GM23338 (cell line): ENCODE measurements at regions not wholly inside any gene's neighbourhood (a gene's known extent, or its start where the extent isn't known, plus 50 kb on each side); places are given as distances from the start of the nearest gene placed in this dataset.

Experiments used
- ATAC-seq: fragments of 200-7000 bp; cut with Tn5 transposase; 3 replicates; pipeline ENCODE4 v1.9.1; 2020
- DNase-seq: peaks from one replicate; pipeline ENCODE4 v3.0.0-alpha.2; 2015; ENCODE audit warnings: low spot score
- H2AFZ ChIP-seq: fragments of 200-600 bp; sonication (generic); 2 replicates; pipeline ENCODE4 v1.8.0; 2016; ENCODE audit warnings: antibody characterized with exemption, mild to moderate bottlenecking, moderate library complexity
- H3F3A ChIP-seq: fragments of 200-600 bp; sonication (generic); replicated peaks from 2 replicates; pipeline ENCODE4 v1.8.0; 2017; ENCODE audit warnings: antibody characterized with exemption, mixed run types, low read depth
- H3K27ac ChIP-seq: fragments of 200-600 bp; sonication (generic); 2 replicates; pipeline ENCODE4 v1.6.1; 2016; ENCODE audit warnings: low read depth
- H3K27me3 ChIP-seq: fragments of 200-600 bp; sonication (generic); 2 replicates; pipeline ENCODE4 v1.8.0; 2016; ENCODE audit warnings: mild to moderate bottlenecking, mixed run types, moderate library complexity; ENCODE audit not compliant: insufficient read depth
- H3K36me3 ChIP-seq: fragments of 200-600 bp; sonication (generic); 2 replicates; pipeline ENCODE4 v1.8.0; 2016; ENCODE audit warnings: mild to moderate bottlenecking; ENCODE audit not compliant: insufficient read depth
- H3K4me1 ChIP-seq: fragments of 200-600 bp; sonication (generic); 2 replicates; pipeline ENCODE4 v1.8.0; 2016; ENCODE audit warnings: mild to moderate bottlenecking, moderate library complexity; ENCODE audit not compliant: insufficient read depth
- H3K4me2 ChIP-seq: fragments of 200-600 bp; sonication (generic); 2 replicates; pipeline ENCODE4 v1.7.1; 2017; ENCODE audit warnings: mixed run types
- H3K4me3 ChIP-seq: fragments of 200-600 bp; sonication (generic); 2 replicates; pipeline ENCODE4 v1.6.1; 2016; ENCODE audit warnings: mixed run types
- H3K79me2 ChIP-seq: fragments of 200-600 bp; sonication (generic); replicated peaks from 2 replicates; pipeline ENCODE4 v1.8.0; 2017; ENCODE audit warnings: mild to moderate bottlenecking; ENCODE audit not compliant: insufficient read depth
- H3K9me2 ChIP-seq: fragments of 200-600 bp; sonication (generic); 2 replicates; pipeline ENCODE4 v1.8.0; 2017; ENCODE audit not compliant: insufficient read depth
- H4K20me1 ChIP-seq: fragments of 200-600 bp; sonication (generic); replicated peaks from 2 replicates; pipeline ENCODE4 v1.8.0; 2017; ENCODE audit warnings: mild to moderate bottlenecking; ENCODE audit not compliant: insufficient read depth
- H3K27ac Mint-ChIP-seq: 2 replicates; pipeline ENCODE4 v1.8.0; 2020; ENCODE audit warnings: inconsistent platforms, mild to moderate bottlenecking, moderate library complexity, mixed read lengths
- H3K27me3 Mint-ChIP-seq: 3 replicates; pipeline ENCODE4 v1.8.0; 2022; ENCODE audit warnings: low read depth, mild to moderate bottlenecking, moderate library complexity, mixed read lengths, inconsistent platforms; ENCODE audit not compliant: insufficient read depth, poor library complexity
- H3K36me3 Mint-ChIP-seq: 3 replicates; pipeline ENCODE4 v1.8.0; 2021; ENCODE audit warnings: low read depth, mild to moderate bottlenecking, inconsistent platforms, moderate library complexity, mixed read lengths
- H3K4me1 Mint-ChIP-seq: 3 replicates; pipeline ENCODE4 v1.8.0; 2020; ENCODE audit warnings: mild to moderate bottlenecking, inconsistent platforms, mixed read lengths
- H3K4me3 Mint-ChIP-seq: 3 replicates; pipeline ENCODE4 v1.8.0; 2021; ENCODE audit warnings: moderate library complexity, mild to moderate bottlenecking, inconsistent platforms, mixed read lengths
- H3K9me3 Mint-ChIP-seq: 3 replicates; pipeline ENCODE4 v1.8.0; 2020; ENCODE audit warnings: moderate library complexity, mild to moderate bottlenecking, inconsistent platforms, mixed read lengths
- CREB1 ChIP-seq: fragments of 250-450 bp; sonication (Bioruptor Pico); IDR thresholded peaks from 2 replicates; pipeline ENCODE4 v1.5.0; 2020; ENCODE audit warnings: low read depth, mild to moderate bottlenecking, moderate library complexity
- EZH2 ChIP-seq: fragments of 200-600 bp; sonication (generic); IDR thresholded peaks from one replicate; pipeline ENCODE4 v1.8.0; 2017; ENCODE audit warnings: antibody characterized with exemption, mild to moderate bottlenecking, low read depth; ENCODE audit not compliant: unreplicated experiment
- EZH2phosphoT487 ChIP-seq: fragments of 200-600 bp; sonication (generic); IDR thresholded peaks from one replicate; pipeline ENCODE4 v1.8.1; 2018; ENCODE audit warnings: antibody characterized with exemption; ENCODE audit not compliant: unreplicated experiment
- JUNB ChIP-seq: IDR thresholded peaks from one replicate; pipeline ENCODE4 v1.6.1; 2016; ENCODE audit warnings: antibody characterized with exemption; ENCODE audit not compliant: unreplicated experiment
- NANOG ChIP-seq: IDR thresholded peaks from 2 replicates; pipeline ENCODE4 v1.6.1; 2016; ENCODE audit warnings: antibody characterized with exemption, borderline replicate concordance
- POLR2AphosphoS5 ChIP-seq: IDR thresholded peaks from 2 replicates; pipeline ENCODE4 v1.6.1; 2016; ENCODE audit warnings: antibody characterized with exemption, low read depth
- STAT1 ChIP-seq: IDR thresholded peaks from one replicate; pipeline ENCODE4 v1.6.1; 2016; ENCODE audit warnings: antibody characterized with exemption; ENCODE audit not compliant: unreplicated experiment
- ZNF114 ChIP-seq: fragments of 250-450 bp; sonication (Bioruptor Pico); IDR thresholded peaks from 2 replicates; pipeline ENCODE4 v1.5.0; 2020; ENCODE audit warnings: mild to moderate bottlenecking, moderate library complexity
- ZNF331 ChIP-seq: fragments of 250-450 bp; sonication (Bioruptor Pico); IDR thresholded peaks from 2 replicates; pipeline ENCODE4 v1.5.0; 2020; ENCODE audit warnings: low read depth, mild to moderate bottlenecking, moderate library complexity
- TF ChIP-seq, protein P1 (sequence below), 2 experiments: fragments of 200-600 bp in 1 of 2; sonication (generic) in 1 of 2; conservative IDR thresholded peaks; 2 replicates each; pipeline versions ENCODE4 v1.5.1 to v1.6.1; 2016 to 2017; ENCODE audit warnings: antibody characterized with exemption in 2 of 2, low read depth in 2 of 2, mild to moderate bottlenecking in 2 of 2, moderate library complexity in 1 of 2
- TF ChIP-seq, protein P2 (sequence below): fragments of 250-450 bp; sonication (Bioruptor Pico); IDR thresholded peaks from 2 replicates; pipeline ENCODE4 v1.5.0; 2020; ENCODE audit warnings: mild to moderate bottlenecking, moderate library complexity
- TF ChIP-seq, protein P3 (sequence below): IDR thresholded peaks from one replicate; pipeline ENCODE4 v1.6.1; 2018; ENCODE audit warnings: antibody characterized with exemption; ENCODE audit not compliant: unreplicated experiment
- TF ChIP-seq, protein P4 (sequence below): IDR thresholded peaks from 2 replicates; pipeline ENCODE4 v1.6.1; 2016; ENCODE audit warnings: antibody characterized with exemption

DNA sequence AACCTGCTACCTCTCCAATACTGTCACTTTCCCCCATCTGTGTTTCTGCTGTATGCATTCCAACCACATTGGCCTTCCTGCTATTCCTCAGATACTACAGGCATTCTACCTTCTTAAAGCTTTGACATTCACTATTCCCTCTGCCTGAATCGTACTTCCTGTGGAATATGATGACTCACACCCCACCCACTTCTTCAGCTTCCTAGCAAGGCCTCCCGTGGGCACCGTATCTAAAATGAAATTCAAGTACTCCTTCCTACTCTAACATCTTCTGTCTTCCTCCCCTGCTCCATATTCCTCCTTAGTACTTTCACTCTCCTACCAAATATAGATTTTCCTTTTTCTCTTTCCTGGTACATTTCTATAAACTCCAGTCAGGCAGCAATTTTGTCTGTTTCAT lies 710.4 kb downstream of the RNF144A start:
- no peak overlapping the region for H3K4me3 ChIP-seq
- H3K36me3 ChIP-seq: no peaks in the 10 kb centered on the region
- H3K27me3 Mint-ChIP-seq: no peaks in the 10 kb centered on the region
- H3K4me1 ChIP-seq: no peaks in the 10 kb centered on the region
- H3K4me2 ChIP-seq: no peak overlapping the region
- no peak for DNase-seq
- H3K4me3 Mint-ChIP-seq: no peak overlapping the region
- H3K9me3 Mint-ChIP-seq: peaks cover 2% of the 10 kb centered on the region; the same call in 1 of the 3 replicates
- no peak overlapping the region for H3K27ac Mint-ChIP-seq
- no peaks in the 10 kb centered on the region for H3K27me3 ChIP-seq
- no peaks in the 10 kb centered on the region for H3K79me2 ChIP-seq
- no peak overlapping the region for H2AFZ ChIP-seq
- no peaks in the 10 kb centered on the region for H4K20me1 ChIP-seq
- peaks cover 28% of the 10 kb centered on the region for H3K9me2 ChIP-seq
- ATAC-seq: no peak
- H3K4me1 Mint-ChIP-seq: no peaks in the 10 kb centered on the region; the same call in 2 of the 3 replicates
- TF ChIP-seq, protein P1, sequence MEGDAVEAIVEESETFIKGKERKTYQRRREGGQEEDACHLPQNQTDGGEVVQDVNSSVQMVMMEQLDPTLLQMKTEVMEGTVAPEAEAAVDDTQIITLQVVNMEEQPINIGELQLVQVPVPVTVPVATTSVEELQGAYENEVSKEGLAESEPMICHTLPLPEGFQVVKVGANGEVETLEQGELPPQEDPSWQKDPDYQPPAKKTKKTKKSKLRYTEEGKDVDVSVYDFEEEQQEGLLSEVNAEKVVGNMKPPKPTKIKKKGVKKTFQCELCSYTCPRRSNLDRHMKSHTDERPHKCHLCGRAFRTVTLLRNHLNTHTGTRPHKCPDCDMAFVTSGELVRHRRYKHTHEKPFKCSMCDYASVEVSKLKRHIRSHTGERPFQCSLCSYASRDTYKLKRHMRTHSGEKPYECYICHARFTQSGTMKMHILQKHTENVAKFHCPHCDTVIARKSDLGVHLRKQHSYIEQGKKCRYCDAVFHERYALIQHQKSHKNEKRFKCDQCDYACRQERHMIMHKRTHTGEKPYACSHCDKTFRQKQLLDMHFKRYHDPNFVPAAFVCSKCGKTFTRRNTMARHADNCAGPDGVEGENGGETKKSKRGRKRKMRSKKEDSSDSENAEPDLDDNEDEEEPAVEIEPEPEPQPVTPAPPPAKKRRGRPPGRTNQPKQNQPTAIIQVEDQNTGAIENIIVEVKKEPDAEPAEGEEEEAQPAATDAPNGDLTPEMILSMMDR (conservative IDR thresholded peaks at IDR 0.05; ENCODE audit: low read depth in 2 of 2): no peak
- TF ChIP-seq JUNB (no peak), EZH2phosphoT487 (no peak), CREB1 (no peak), ZNF114 (CRISPR knock-in tag) (no peak), ZNF331 (CRISPR knock-in tag) (no peak), EZH2 (no peak), NANOG (no peak), STAT1 (no peak), POLR2AphosphoS5 (no peak)
- TF ChIP-seq, protein P2, sequence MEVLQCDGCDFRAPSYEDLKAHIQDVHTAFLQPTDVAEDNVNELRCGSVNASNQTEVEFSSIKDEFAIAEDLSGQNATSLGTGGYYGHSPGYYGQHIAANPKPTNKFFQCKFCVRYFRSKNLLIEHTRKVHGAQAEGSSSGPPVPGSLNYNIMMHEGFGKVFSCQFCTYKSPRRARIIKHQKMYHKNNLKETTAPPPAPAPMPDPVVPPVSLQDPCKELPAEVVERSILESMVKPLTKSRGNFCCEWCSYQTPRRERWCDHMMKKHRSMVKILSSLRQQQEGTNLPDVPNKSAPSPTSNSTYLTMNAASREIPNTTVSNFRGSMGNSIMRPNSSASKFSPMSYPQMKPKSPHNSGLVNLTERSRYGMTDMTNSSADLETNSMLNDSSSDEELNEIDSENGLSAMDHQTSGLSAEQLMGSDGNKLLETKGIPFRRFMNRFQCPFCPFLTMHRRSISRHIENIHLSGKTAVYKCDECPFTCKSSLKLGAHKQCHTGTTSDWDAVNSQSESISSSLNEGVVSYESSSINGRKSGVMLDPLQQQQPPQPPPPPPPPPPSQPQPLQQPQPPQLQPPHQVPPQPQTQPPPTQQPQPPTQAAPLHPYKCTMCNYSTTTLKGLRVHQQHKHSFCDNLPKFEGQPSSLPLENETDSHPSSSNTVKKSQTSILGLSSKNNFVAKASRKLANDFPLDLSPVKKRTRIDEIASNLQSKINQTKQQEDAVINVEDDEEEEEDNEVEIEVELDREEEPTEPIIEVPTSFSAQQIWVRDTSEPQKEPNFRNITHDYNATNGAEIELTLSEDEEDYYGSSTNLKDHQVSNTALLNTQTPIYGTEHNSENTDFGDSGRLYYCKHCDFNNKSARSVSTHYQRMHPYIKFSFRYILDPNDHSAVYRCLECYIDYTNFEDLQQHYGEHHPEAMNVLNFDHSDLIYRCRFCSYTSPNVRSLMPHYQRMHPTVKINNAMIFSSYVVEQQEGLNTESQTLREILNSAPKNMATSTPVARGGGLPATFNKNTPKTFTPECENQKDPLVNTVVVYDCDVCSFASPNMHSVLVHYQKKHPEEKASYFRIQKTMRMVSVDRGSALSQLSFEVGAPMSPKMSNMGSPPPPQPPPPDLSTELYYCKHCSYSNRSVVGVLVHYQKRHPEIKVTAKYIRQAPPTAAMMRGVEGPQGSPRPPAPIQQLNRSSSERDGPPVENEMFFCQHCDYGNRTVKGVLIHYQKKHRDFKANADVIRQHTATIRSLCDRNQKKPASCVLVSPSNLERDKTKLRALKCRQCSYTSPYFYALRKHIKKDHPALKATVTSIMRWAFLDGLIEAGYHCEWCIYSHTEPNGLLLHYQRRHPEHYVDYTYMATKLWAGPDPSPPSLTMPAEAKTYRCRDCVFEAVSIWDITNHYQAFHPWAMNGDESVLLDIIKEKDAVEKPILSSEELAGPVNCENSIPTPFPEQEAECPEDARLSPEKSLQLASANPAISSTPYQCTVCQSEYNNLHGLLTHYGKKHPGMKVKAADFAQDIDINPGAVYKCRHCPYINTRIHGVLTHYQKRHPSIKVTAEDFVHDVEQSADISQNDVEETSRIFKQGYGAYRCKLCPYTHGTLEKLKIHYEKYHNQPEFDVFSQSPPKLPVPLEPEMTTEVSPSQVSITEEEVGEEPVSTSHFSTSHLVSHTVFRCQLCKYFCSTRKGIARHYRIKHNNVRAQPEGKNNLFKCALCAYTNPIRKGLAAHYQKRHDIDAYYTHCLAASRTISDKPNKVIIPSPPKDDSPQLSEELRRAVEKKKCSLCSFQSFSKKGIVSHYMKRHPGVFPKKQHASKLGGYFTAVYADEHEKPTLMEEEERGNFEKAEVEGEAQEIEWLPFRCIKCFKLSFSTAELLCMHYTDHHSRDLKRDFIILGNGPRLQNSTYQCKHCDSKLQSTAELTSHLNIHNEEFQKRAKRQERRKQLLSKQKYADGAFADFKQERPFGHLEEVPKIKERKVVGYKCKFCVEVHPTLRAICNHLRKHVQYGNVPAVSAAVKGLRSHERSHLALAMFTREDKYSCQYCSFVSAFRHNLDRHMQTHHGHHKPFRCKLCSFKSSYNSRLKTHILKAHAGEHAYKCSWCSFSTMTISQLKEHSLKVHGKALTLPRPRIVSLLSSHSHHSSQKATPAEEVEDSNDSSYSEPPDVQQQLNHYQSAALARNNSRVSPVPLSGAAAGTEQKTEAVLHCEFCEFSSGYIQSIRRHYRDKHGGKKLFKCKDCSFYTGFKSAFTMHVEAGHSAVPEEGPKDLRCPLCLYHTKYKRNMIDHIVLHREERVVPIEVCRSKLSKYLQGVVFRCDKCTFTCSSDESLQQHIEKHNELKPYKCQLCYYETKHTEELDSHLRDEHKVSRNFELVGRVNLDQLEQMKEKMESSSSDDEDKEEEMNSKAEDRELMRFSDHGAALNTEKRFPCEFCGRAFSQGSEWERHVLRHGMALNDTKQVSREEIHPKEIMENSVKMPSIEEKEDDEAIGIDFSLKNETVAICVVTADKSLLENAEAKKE (CRISPR knock-in tag): no peak
- TF ChIP-seq, protein P3, sequence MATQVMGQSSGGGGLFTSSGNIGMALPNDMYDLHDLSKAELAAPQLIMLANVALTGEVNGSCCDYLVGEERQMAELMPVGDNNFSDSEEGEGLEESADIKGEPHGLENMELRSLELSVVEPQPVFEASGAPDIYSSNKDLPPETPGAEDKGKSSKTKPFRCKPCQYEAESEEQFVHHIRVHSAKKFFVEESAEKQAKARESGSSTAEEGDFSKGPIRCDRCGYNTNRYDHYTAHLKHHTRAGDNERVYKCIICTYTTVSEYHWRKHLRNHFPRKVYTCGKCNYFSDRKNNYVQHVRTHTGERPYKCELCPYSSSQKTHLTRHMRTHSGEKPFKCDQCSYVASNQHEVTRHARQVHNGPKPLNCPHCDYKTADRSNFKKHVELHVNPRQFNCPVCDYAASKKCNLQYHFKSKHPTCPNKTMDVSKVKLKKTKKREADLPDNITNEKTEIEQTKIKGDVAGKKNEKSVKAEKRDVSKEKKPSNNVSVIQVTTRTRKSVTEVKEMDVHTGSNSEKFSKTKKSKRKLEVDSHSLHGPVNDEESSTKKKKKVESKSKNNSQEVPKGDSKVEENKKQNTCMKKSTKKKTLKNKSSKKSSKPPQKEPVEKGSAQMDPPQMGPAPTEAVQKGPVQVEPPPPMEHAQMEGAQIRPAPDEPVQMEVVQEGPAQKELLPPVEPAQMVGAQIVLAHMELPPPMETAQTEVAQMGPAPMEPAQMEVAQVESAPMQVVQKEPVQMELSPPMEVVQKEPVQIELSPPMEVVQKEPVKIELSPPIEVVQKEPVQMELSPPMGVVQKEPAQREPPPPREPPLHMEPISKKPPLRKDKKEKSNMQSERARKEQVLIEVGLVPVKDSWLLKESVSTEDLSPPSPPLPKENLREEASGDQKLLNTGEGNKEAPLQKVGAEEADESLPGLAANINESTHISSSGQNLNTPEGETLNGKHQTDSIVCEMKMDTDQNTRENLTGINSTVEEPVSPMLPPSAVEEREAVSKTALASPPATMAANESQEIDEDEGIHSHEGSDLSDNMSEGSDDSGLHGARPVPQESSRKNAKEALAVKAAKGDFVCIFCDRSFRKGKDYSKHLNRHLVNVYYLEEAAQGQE: no peak
- TF ChIP-seq, protein P4, sequence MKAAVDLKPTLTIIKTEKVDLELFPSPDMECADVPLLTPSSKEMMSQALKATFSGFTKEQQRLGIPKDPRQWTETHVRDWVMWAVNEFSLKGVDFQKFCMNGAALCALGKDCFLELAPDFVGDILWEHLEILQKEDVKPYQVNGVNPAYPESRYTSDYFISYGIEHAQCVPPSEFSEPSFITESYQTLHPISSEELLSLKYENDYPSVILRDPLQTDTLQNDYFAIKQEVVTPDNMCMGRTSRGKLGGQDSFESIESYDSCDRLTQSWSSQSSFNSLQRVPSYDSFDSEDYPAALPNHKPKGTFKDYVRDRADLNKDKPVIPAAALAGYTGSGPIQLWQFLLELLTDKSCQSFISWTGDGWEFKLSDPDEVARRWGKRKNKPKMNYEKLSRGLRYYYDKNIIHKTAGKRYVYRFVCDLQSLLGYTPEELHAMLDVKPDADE: no peak
- H3K36me3 Mint-ChIP-seq: no peaks in the 10 kb centered on the region
- H3F3A ChIP-seq: no peaks in the 10 kb centered on the region
- no peak overlapping the region for H3K27ac ChIP-seq
